ENCODE measurements at regions not wholly inside any gene's neighbourhood (a gene's known extent, or its start where the extent isn't known, plus 50 kb on each side); places are given as distances from the start of the nearest gene placed in this dataset.

GRCh38 chr2:223416815-223417610 is 185.1 kb downstream of the SCG2 start:
- TF ChIP-seq POLR2A (IDR thresholded peaks at IDR 0.05) = no peak
- no peak for TF ChIP-seq CTCF (IDR thresholded peaks at IDR 0.05)
